Umbilical cord (tissue), 1 donor: ENCODE measurements at regions not wholly inside any gene's neighbourhood (a gene's known extent, or its start where the extent isn't known, plus 50 kb on each side); places are given as distances from the start of the nearest gene placed in this dataset.
"Not testable (repeated sequence)": the region's sequence is repeated elsewhere in the genome, so short reads cannot be mapped to it uniquely, and the experiment has no call there.

ENCODE experiments used
- DNase-seq: peaks from one replicate; pipeline ENCODE4 v3.0.0-alpha.2; 2015; ENCODE audit warnings: low spot score

- DNase-seq, result peak; percentile 71
Measured at GRCh38 chr20:55424476-55424875, 580.8 kb downstream of the CBLN4 start.

- DNase-seq, result peak; percentile 98
Measured at GRCh38 chr20:55417836-55418235, 587.5 kb downstream of the CBLN4 start.

GRCh38 chr20:55415567-55416142 is 589.7 kb downstream of the CBLN4 start:
- peak; percentile 38 for DNase-seq

- DNase-seq, result not testable (repeated sequence)
Measured at GRCh38 chr20:55412508-55412907, 592.8 kb downstream of the CBLN4 start.

- DNase-seq, result peak; percentile 62
Measured at GRCh38 chr20:55406891-55407290, 598.4 kb downstream of the CBLN4 start.

- no peak for DNase-seq
Measured at GRCh38 chr20:55394592-55394991, 610.7 kb downstream of the CBLN4 start.

GRCh38 chr20:55390791-55391190 is 614.5 kb downstream of the CBLN4 start:
- no peak for DNase-seq

- no peak for DNase-seq
Measured at GRCh38 chr20:55386686-55387085, 618.6 kb downstream of the CBLN4 start.

- DNase-seq, result no peak
Measured at GRCh38 chr20:55375920-55376319, 629.4 kb downstream of the CBLN4 start.

GRCh38 chr20:55365745-55366144 is 639.6 kb downstream of the CBLN4 start:
- no peak for DNase-seq

GRCh38 chr20:55360895-55361294 is 644.4 kb downstream of the CBLN4 start:
- DNase-seq, result no peak

GRCh38 chr20:55354720-55355119 is 650.6 kb downstream of the CBLN4 start:
- DNase-seq, result no peak

- peak; percentile 76 for DNase-seq
Measured at GRCh38 chr20:55353206-55353605, 652.1 kb downstream of the CBLN4 start.

GRCh38 chr20:55348223-55348622 is 657.1 kb downstream of the CBLN4 start:
- DNase-seq, result no peak

- DNase-seq, result no peak
Measured at GRCh38 chr20:55342822-55343221, 662.5 kb downstream of the CBLN4 start.

GRCh38 chr20:55333798-55334197 is 671.5 kb downstream of the CBLN4 start:
- DNase-seq, result peak; percentile 5

GRCh38 chr20:55329108-55329507 is 676.2 kb downstream of the CBLN4 start:
- DNase-seq, result no peak

GRCh38 chr20:55322745-55323144 is 682.6 kb downstream of the CBLN4 start:
- DNase-seq, result no peak

GRCh38 chr20:55316753-55317152 is 688.6 kb downstream of the CBLN4 start:
- DNase-seq, result no peak

- not testable (repeated sequence) for DNase-seq
Measured at GRCh38 chr20:55310844-55311243, 694.5 kb downstream of the CBLN4 start.

- DNase-seq, result no peak
Measured at GRCh38 chr20:55291261-55291660, 714.1 kb downstream of the CBLN4 start.

GRCh38 chr20:55283889-55284288 is 721.4 kb downstream of the CBLN4 start:
- peak; percentile 33 for DNase-seq

- DNase-seq, result no peak
Measured at GRCh38 chr20:55273149-55273548, 732.2 kb downstream of the CBLN4 start.

- DNase-seq, result no peak
Measured at GRCh38 chr20:55271371-55271770, 733.9 kb downstream of the CBLN4 start.
